Sigmoid colon (tissue), 6 donors: ENCODE measurements at regions not wholly inside any gene's neighbourhood (a gene's known extent, or its start where the extent isn't known, plus 50 kb on each side); places are given as distances from the start of the nearest gene placed in this dataset.

Source experiments
- DNase-seq: peaks from one replicate; pipeline ENCODE4 v3.0.0-alpha.2; 2019
- H3K27ac ChIP-seq, 4 donors: fragments of 200-600 bp; sonication (generic); one replicate each; pipeline ENCODE4 v1.5.1; 2016 to 2019; ENCODE audit warnings: mild to moderate bottlenecking in 1 of 4
- H3K27me3 ChIP-seq, 3 donors: fragments of 200-600 bp; sonication (generic); one replicate each; pipeline ENCODE4 v1.5.1; 2019; ENCODE audit warnings: mild to moderate bottlenecking in 1 of 3
- H3K36me3 ChIP-seq, 4 donors: fragments of 200-600 bp; sonication (generic); one replicate each; pipeline ENCODE4 v1.5.1; 2016 to 2019
- H3K4me1 ChIP-seq, 4 donors: fragments of 200-600 bp; sonication (generic); one replicate each; pipeline ENCODE4 v1.5.1; 2017 to 2019
- H3K4me3 ChIP-seq, 4 donors: fragments of 200-600 bp; sonication (generic); one replicate each; pipeline ENCODE4 v1.5.1; 2017 to 2019; ENCODE audit warnings: mild to moderate bottlenecking in 2 of 4, moderate library complexity in 1 of 4
- H3K9me3 ChIP-seq, 4 donors: fragments of 200-600 bp in 3 of 4; sonication (generic) in 3 of 4; one replicate each; pipeline versions ENCODE4 v1.5.1 to v1.6.1; 2013 to 2019
- CTCF ChIP-seq, 4 experiments: fragments of 450-650 bp in 3 of 4; fragments of 200-600 bp in 1 of 4; IDR thresholded peaks; one replicate each; pipeline ENCODE4 v1.5.1; 2016 to 2019; ENCODE audit warnings: antibody characterized with exemption in 4 of 4, mild to moderate bottlenecking in 3 of 4, moderate library complexity in 2 of 4
- EP300 ChIP-seq, 4 donors: sonication (generic); formaldehyde crosslinking; IDR thresholded peaks; one replicate each; pipeline ENCODE4 v1.6.1; 2017; ENCODE audit warnings: antibody characterized with exemption in 4 of 4
- POLR2A ChIP-seq, 2 donors: fragments of 450-650 bp; IDR thresholded peaks; one replicate each; pipeline ENCODE4 v1.6.1; 2016; ENCODE audit warnings: antibody characterized with exemption in 2 of 2, mild to moderate bottlenecking in 2 of 2, moderate library complexity in 2 of 2
- POLR2AphosphoS5 ChIP-seq, 4 donors: sonication (generic); formaldehyde crosslinking; IDR thresholded peaks; one replicate each; pipeline ENCODE4 v1.6.1; 2017; ENCODE audit warnings: antibody characterized with exemption in 4 of 4
- WGBS, 2 donors: extraction: QIAGEN DNeasy Blood & Tissue Kit; methylation state at CpG; one replicate each; pipeline ENCODE4 v1.1.7; 2013; 5-methylcytosine and 5-hydroxymethylcytosine counted together
- intact Hi-C: fragments of 100-400 bp; cut with DNase I; formaldehyde crosslinking; loops from one replicate; pipeline ENCODE4 v1.15.1; 2023
- donor health status: healthy with polysubstance abuse.
- donor health status: healthy.

GRCh38 chr12:105759149-105759548, 379.6 kb downstream of the NUAK1 start:
- no peaks in the 10 kb centered on the region for H3K27me3 ChIP-seq
- intact Hi-C loops = no loop called here
- no peaks in the 10 kb centered on the region for H3K36me3 ChIP-seq
- no peak for TF ChIP-seq POLR2AphosphoS5 (IDR thresholded peaks at IDR 0.05)
- no peak for TF ChIP-seq POLR2A (IDR thresholded peaks at IDR 0.05)
- TF ChIP-seq EP300 (IDR thresholded peaks at IDR 0.05) = no peak
- TF ChIP-seq CTCF (IDR thresholded peaks at IDR 0.05) = no peak
- H3K4me3 ChIP-seq = no peak overlapping the region
- no peaks in the 10 kb centered on the region for H3K4me1 ChIP-seq
- no peaks in the 10 kb centered on the region for H3K9me3 ChIP-seq
- no peak for DNase-seq
- no peak overlapping the region for H3K27ac ChIP-seq
- 68 to 81% methylated on average over 5 of the region's 5 CpGs for WGBS, 2 donors

- DNase-seq = no peak
- no peaks in the 10 kb centered on the region for H3K9me3 ChIP-seq
These were observed 377.7 kb downstream of the NUAK1 start for GRCh38 chr12:105761075-105761474.

GRCh38 chr12:105764216-105764835, 374.4 kb downstream of the NUAK1 start:
- TF ChIP-seq POLR2A (IDR thresholded peaks at IDR 0.05) (no peak), CTCF (IDR thresholded peaks at IDR 0.05) (no peak), POLR2AphosphoS5 (IDR thresholded peaks at IDR 0.05) (no peak), EP300 (IDR thresholded peaks at IDR 0.05) (no peak)
- H3K27me3 ChIP-seq = no peaks in the 10 kb centered on the region
- H3K36me3 ChIP-seq = no peaks in the 10 kb centered on the region
- no peaks in the 10 kb centered on the region for H3K4me1 ChIP-seq
- 67 to 75% methylated on average over 10 of the region's 10 CpGs for WGBS, 2 donors
- intact Hi-C loops = no loop called here
- no peak overlapping the region for H3K27ac ChIP-seq
- H3K9me3 ChIP-seq = no peaks in the 10 kb centered on the region
- H3K4me3 ChIP-seq = no peak overlapping the region
- no peak for DNase-seq

More at GRCh38 chr12:105761075-105761474, 377.7 kb downstream of the NUAK1 start:
- Histone ChIP-seq H3K36me3 (no peaks in the 10 kb centered on the region), H3K27me3 (no peaks in the 10 kb centered on the region), H3K4me1 (no peaks in the 10 kb centered on the region), H3K27ac (no peak overlapping the region), H3K4me3 (no peak overlapping the region)
- TF ChIP-seq POLR2A (IDR thresholded peaks at IDR 0.05) = no peak
- WGBS, 2 donors = 46 to 66% methylated on average over 1 of the region's 1 CpG
- intact Hi-C loops = no loop called here

- Histone ChIP-seq H3K36me3 (no peaks in the 10 kb centered on the region), H3K27me3 (no peaks in the 10 kb centered on the region), H3K27ac (no peak overlapping the region), H3K4me1 (no peaks in the 10 kb centered on the region), H3K4me3 (no peak overlapping the region), H3K9me3 (no peaks in the 10 kb centered on the region)
- DNase-seq = no peak
- WGBS, 2 donors = 46% methylated on average over 6 of the region's 6 CpGs
- no peak for TF ChIP-seq EP300 (IDR thresholded peaks at IDR 0.05)
- TF ChIP-seq POLR2A (IDR thresholded peaks at IDR 0.05) = no peak
- no peak for TF ChIP-seq CTCF (IDR thresholded peaks at IDR 0.05)
- TF ChIP-seq POLR2AphosphoS5 (IDR thresholded peaks at IDR 0.05) = no peak
- intact Hi-C loops = no loop called here
These were observed 373.4 kb downstream of the NUAK1 start for GRCh38 chr12:105765053-105766014.

- Histone ChIP-seq H3K4me1 (no peaks in the 10 kb centered on the region), H3K9me3 (no peaks in the 10 kb centered on the region), H3K27me3 (no peaks in the 10 kb centered on the region), H3K36me3 (no peaks in the 10 kb centered on the region), H3K27ac (no peak overlapping the region), H3K4me3 (no peak overlapping the region)
- intact Hi-C loops = no loop called here
- no peak for DNase-seq
- WGBS, 2 donors = 85 to 87% methylated on average over 4 of the region's 4 CpGs
- TF ChIP-seq POLR2A (IDR thresholded peaks at IDR 0.05) = no peak
These were observed 372.7 kb downstream of the NUAK1 start for GRCh38 chr12:105766029-105766428.
